Right lobe of liver (tissue), 4 donors: ENCODE measurements at regions not wholly inside any gene's neighbourhood (a gene's known extent, or its start where the extent isn't known, plus 50 kb on each side); places are given as distances from the start of the nearest gene placed in this dataset.

Experiments
- CTCF ChIP-seq, 4 donors: fragments of 200-600 bp in 3 of 4; fragments of 450-650 bp in 1 of 4; IDR thresholded peaks; one replicate each; pipeline versions ENCODE4 v1.5.1 to v1.8.0; 2016 to 2022; ENCODE audit warnings: antibody characterized with exemption in 4 of 4, mild to moderate bottlenecking in 2 of 4
- POLR2A ChIP-seq: fragments of 450-650 bp; IDR thresholded peaks from one replicate; pipeline ENCODE4 v1.6.1; 2017; ENCODE audit warnings: antibody characterized with exemption, mild to moderate bottlenecking
- donor health status: DM: no; HTN: no; CAD: no.
- donor health status: DM: no; HTN: no; CAD: no.
- donor health status: DM: no; HTN: yes; CAD: no.

DNA sequence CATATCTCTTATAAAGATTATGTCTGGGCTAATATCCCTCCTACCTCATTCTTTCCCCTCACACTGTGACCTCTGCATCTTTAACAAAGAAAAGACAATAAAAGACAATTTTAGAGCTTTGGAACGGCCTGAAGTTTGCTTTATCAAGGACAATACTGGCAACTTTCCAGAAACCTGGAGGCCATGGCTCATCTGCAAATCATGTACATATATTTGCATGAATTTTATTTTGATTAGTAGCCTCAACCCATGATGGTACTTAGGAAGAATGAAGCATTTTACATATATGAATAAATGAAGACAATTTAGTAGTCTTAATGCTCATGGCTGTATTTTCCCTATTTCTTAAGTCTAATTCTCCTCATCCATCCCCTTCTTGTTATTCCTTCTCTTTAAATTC, 612.2 kb upstream of the CXADR start:
- TF ChIP-seq CTCF (IDR thresholded peaks at IDR 0.05) (no peak), POLR2A (no peak)
